GM19099 (cell line): ENCODE measurements at regions not wholly inside any gene's neighbourhood (a gene's known extent, or its start where the extent isn't known, plus 50 kb on each side); places are given as distances from the start of the nearest gene placed in this dataset.

Experiments
- POLR2A ChIP-seq: IDR thresholded peaks from 3 replicates; pipeline ENCODE4 v1.6.1; 2011; ENCODE audit warnings: low read depth; ENCODE audit not compliant: insufficient read length; ENCODE audit errors: extremely low read depth

- TF ChIP-seq POLR2A: no peak
These were observed 62.8 kb downstream of the RHOU start for GRCh38 chr1:228798035-228798434.

GRCh38 chr1:228798548-228798947 lies 63.3 kb downstream of the RHOU start:
- TF ChIP-seq POLR2A: no peak

- no peak for TF ChIP-seq POLR2A
These were observed 64.6 kb downstream of the RHOU start for GRCh38 chr1:228799924-228800323.

GRCh38 chr1:228801068-228801467 lies 65.8 kb downstream of the RHOU start:
- no peak for TF ChIP-seq POLR2A

GRCh38 chr1:228802386-228803220 lies 67.3 kb downstream of the RHOU start:
- TF ChIP-seq POLR2A: no peak

GRCh38 chr1:228803421-228803820 lies 68.1 kb downstream of the RHOU start:
- no peak for TF ChIP-seq POLR2A

- no peak for TF ChIP-seq POLR2A
These were observed 68.9 kb downstream of the RHOU start for GRCh38 chr1:228804173-228804572.

- no peak for TF ChIP-seq POLR2A
These were observed 69.5 kb downstream of the RHOU start for GRCh38 chr1:228804640-228805413.

- no peak for TF ChIP-seq POLR2A
These were observed 72.8 kb downstream of the RHOU start for GRCh38 chr1:228807904-228808605.

GRCh38 chr1:228809621-228810394 lies 74.5 kb downstream of the RHOU start:
- TF ChIP-seq POLR2A: no peak

GRCh38 chr1:228810395-228810758 lies 75.1 kb downstream of the RHOU start:
- no peak for TF ChIP-seq POLR2A

- TF ChIP-seq POLR2A: no peak
These were observed 75.8 kb downstream of the RHOU start for GRCh38 chr1:228810878-228811711.

- no peak for TF ChIP-seq POLR2A
These were observed 76.5 kb downstream of the RHOU start for GRCh38 chr1:228811712-228812305.
